Suprapubic skin (tissue), 4 donors: ENCODE measurements at regions not wholly inside any gene's neighbourhood (a gene's known extent, or its start where the extent isn't known, plus 50 kb on each side); places are given as distances from the start of the nearest gene placed in this dataset.

Experiments
- DNase-seq, 2 donors: peaks; one replicate each; pipeline ENCODE4 v3.0.0-alpha.2; 2019; ENCODE audit warnings: low spot score in 2 of 2
- H3K27ac ChIP-seq: fragments of 200-600 bp; sonication (generic); one replicate; pipeline ENCODE4 v1.5.1; 2019
- H3K27me3 ChIP-seq: fragments of 200-600 bp; sonication (generic); one replicate; pipeline ENCODE4 v1.5.1; 2019
- H3K36me3 ChIP-seq: fragments of 200-600 bp; sonication (generic); one replicate; pipeline ENCODE4 v1.5.1; 2019
- H3K4me1 ChIP-seq: fragments of 200-600 bp; sonication (generic); one replicate; pipeline ENCODE4 v1.5.1; 2019
- H3K4me3 ChIP-seq: fragments of 200-600 bp; sonication (generic); one replicate; pipeline ENCODE4 v1.5.1; 2019; ENCODE audit warnings: mild to moderate bottlenecking
- H3K9me3 ChIP-seq: fragments of 200-600 bp; sonication (generic); one replicate; pipeline ENCODE4 v1.5.1; 2019
- CTCF ChIP-seq, 2 donors: fragments of 200-600 bp in 1 of 2; fragments of 450-650 bp in 1 of 2; sonication (generic) in 1 of 2; IDR thresholded peaks; one replicate each; pipeline ENCODE4 v1.5.1; 2016 to 2019; ENCODE audit warnings: antibody characterized with exemption in 2 of 2, mild to moderate bottlenecking in 1 of 2, moderate library complexity in 1 of 2
- EP300 ChIP-seq: sonication (generic); formaldehyde crosslinking; IDR thresholded peaks from one replicate; pipeline ENCODE4 v1.6.1; 2017; ENCODE audit warnings: antibody characterized with exemption
- POLR2A ChIP-seq, 2 donors: fragments of 450-650 bp; IDR thresholded peaks; one replicate each; pipeline ENCODE4 v1.6.1; 2017; ENCODE audit warnings: antibody characterized with exemption in 2 of 2, mild to moderate bottlenecking in 2 of 2, moderate library complexity in 2 of 2
- POLR2AphosphoS5 ChIP-seq, 3 donors: sonication (generic); formaldehyde crosslinking; IDR thresholded peaks; one replicate each; pipeline ENCODE4 v1.6.1; 2017; ENCODE audit warnings: antibody characterized with exemption in 3 of 3
- WGBS: methylation state at CpG from one replicate; pipeline ENCODE4 v1.1.5; 2018; 5-methylcytosine and 5-hydroxymethylcytosine counted together

GRCh38 chr12:115611477-115611876, 666.0 kb downstream of the MED13L start:
- H3K4me3 ChIP-seq: no peak overlapping the region
- H3K27me3 ChIP-seq: peaks cover 7% of the 10 kb centered on the region
- 60% methylated on average over 5 of the region's 5 CpGs for WGBS
- no peak overlapping the region for H3K27ac ChIP-seq
- no peak for DNase-seq
- TF ChIP-seq EP300 (no peak), POLR2A (IDR thresholded peaks at IDR 0.05) (no peak), CTCF (IDR thresholded peaks at IDR 0.05) (no peak), POLR2AphosphoS5 (IDR thresholded peaks at IDR 0.05) (no peak)
- H3K9me3 ChIP-seq: no peaks in the 10 kb centered on the region
- peaks cover 5% of the 10 kb centered on the region for H3K4me1 ChIP-seq
- no peaks in the 10 kb centered on the region for H3K36me3 ChIP-seq

GRCh38 chr12:115609347-115609746, 668.1 kb downstream of the MED13L start:
- Histone ChIP-seq H3K9me3 (no peaks in the 10 kb centered on the region), H3K27ac (no peak overlapping the region), H3K4me3 (no peak overlapping the region), H3K27me3 (peaks cover 28% of the 10 kb centered on the region), H3K36me3 (no peaks in the 10 kb centered on the region), H3K4me1 (peaks cover 5% of the 10 kb centered on the region)
- 56% methylated on average over 1 of the region's 1 CpG for WGBS
- TF ChIP-seq EP300 (no peak), POLR2A (IDR thresholded peaks at IDR 0.05) (no peak), POLR2AphosphoS5 (IDR thresholded peaks at IDR 0.05) (no peak)
- no peak for DNase-seq

- no peak for DNase-seq
- TF ChIP-seq POLR2AphosphoS5 (IDR thresholded peaks at IDR 0.05) (no peak), EP300 (no peak), CTCF (IDR thresholded peaks at IDR 0.05) (no peak), POLR2A (IDR thresholded peaks at IDR 0.05) (no peak)
- 50% methylated on average over 17 of the region's 17 CpGs for WGBS
- peaks cover 36% of the 10 kb centered on the region for H3K27me3 ChIP-seq
- H3K9me3 ChIP-seq: no peaks in the 10 kb centered on the region
- H3K4me1 ChIP-seq: no peaks in the 10 kb centered on the region
- no peaks in the 10 kb centered on the region for H3K36me3 ChIP-seq
- H3K4me3 ChIP-seq: no peak overlapping the region
- no peak overlapping the region for H3K27ac ChIP-seq
Observed at GRCh38 chr12:115606040-115606439, 671.5 kb downstream of the MED13L start.

- peaks cover 20% of the 10 kb centered on the region for H3K4me1 ChIP-seq
- TF ChIP-seq POLR2A (IDR thresholded peaks at IDR 0.05) (no peak), POLR2AphosphoS5 (IDR thresholded peaks at IDR 0.05) (no peak), EP300 (no peak), CTCF (IDR thresholded peaks at IDR 0.05) (no peak)
- peaks cover 11% of the 10 kb centered on the region for H3K27me3 ChIP-seq
- H3K27ac ChIP-seq: no peak overlapping the region
- DNase-seq: no peak
- peak overlapping the region; percentile 33 for H3K4me3 ChIP-seq
- H3K36me3 ChIP-seq: no peaks in the 10 kb centered on the region
- WGBS: 15% methylated on average over 34 of the region's 43 CpGs
- no peaks in the 10 kb centered on the region for H3K9me3 ChIP-seq
Observed at GRCh38 chr12:115598871-115599811, 678.4 kb downstream of the MED13L start.

GRCh38 chr12:115597157-115597712, 680.3 kb downstream of the MED13L start:
- no peak for DNase-seq
- Histone ChIP-seq H3K36me3 (no peaks in the 10 kb centered on the region), H3K27me3 (peaks cover 5% of the 10 kb centered on the region), H3K27ac (no peak overlapping the region), H3K9me3 (no peaks in the 10 kb centered on the region), H3K4me3 (no peak overlapping the region), H3K4me1 (peaks cover 20% of the 10 kb centered on the region)
- WGBS: 71% methylated on average over 3 of the region's 3 CpGs
- TF ChIP-seq EP300: no peak
- TF ChIP-seq CTCF (IDR thresholded peaks at IDR 0.05): no peak
- TF ChIP-seq POLR2A (IDR thresholded peaks at IDR 0.05): no peak
- TF ChIP-seq POLR2AphosphoS5 (IDR thresholded peaks at IDR 0.05): no peak
